ENCODE measurements at regions not wholly inside any gene's neighbourhood (a gene's known extent, or its start where the extent isn't known, plus 50 kb on each side); places are given as distances from the start of the nearest gene placed in this dataset.

- no peak for TF ChIP-seq EZH2 (IDR thresholded peaks at IDR 0.05; ENCODE audit: borderline replicate concordance, low read depth, low read length, poor library complexity, severe bottlenecking)
- no peak for TF ChIP-seq CTCF (conservative IDR thresholded peaks at IDR 0.05; ENCODE audit: low read depth, low read length)
- Histone ChIP-seq H3K27me3 (replicated peaks; ENCODE audit: insufficient read depth, low read depth, low read length, poor library complexity) (no peaks in the 10 kb centered on the region), H3K4me3 (ENCODE audit: low read depth, low read length, poor library complexity, severe bottlenecking) (no peak overlapping the region), H3K36me3 (ENCODE audit: insufficient read depth, low read length, poor library complexity, severe bottlenecking) (no peaks in the 10 kb centered on the region), H3K4me1 (ENCODE audit: insufficient read depth, low read length, poor library complexity, severe bottlenecking) (no peaks in the 10 kb centered on the region), H3K27ac (ENCODE audit: low read depth, low read length, poor library complexity, severe bottlenecking) (no peak overlapping the region), H3K9me3 (ENCODE audit: low read depth, low read length, poor library complexity, severe bottlenecking) (no peaks in the 10 kb centered on the region)
- CTCF ChIA-PET = interaction anchor here (0.7 kb wide), 1 partner anchor 45 kb away, joined by 4 read pairs; no protein-coding TSS in a partner anchor
- no peak for DNase-seq (ENCODE audit: low spot score)
- intact Hi-C loops (cut with micrococcal nuclease; ENCODE audit: unreplicated experiment) = no loop called here
- BruUV-seq (replicated peaks) = no TSS peak
- POLR2A ChIA-PET (ENCODE audit: low non-redundant PET) = no interaction called here
These were observed 120.8 kb upstream of the SFRP2 start for GRCh38 chr4:153909672-153910071.

- Histone ChIP-seq H3K4me3 (ENCODE audit: low read depth, low read length, poor library complexity, severe bottlenecking) (no peak overlapping the region), H3K27me3 (replicated peaks; ENCODE audit: insufficient read depth, low read depth, low read length, poor library complexity) (no peaks in the 10 kb centered on the region), H3K36me3 (ENCODE audit: insufficient read depth, low read length, poor library complexity, severe bottlenecking) (no peaks in the 10 kb centered on the region), H3K4me1 (ENCODE audit: insufficient read depth, low read length, poor library complexity, severe bottlenecking) (no peaks in the 10 kb centered on the region), H3K27ac (ENCODE audit: low read depth, low read length, poor library complexity, severe bottlenecking) (no peak overlapping the region), H3K9me3 (ENCODE audit: low read depth, low read length, poor library complexity, severe bottlenecking) (no peaks in the 10 kb centered on the region)
- ChIA-PET CTCF (no interaction called here), POLR2A (ENCODE audit: low non-redundant PET) (no interaction called here)
- TF ChIP-seq CTCF (conservative IDR thresholded peaks at IDR 0.05; ENCODE audit: low read depth, low read length) (no peak), EZH2 (IDR thresholded peaks at IDR 0.05; ENCODE audit: borderline replicate concordance, low read depth, low read length, poor library complexity, severe bottlenecking) (no peak)
- no TSS peak for BruUV-seq (replicated peaks)
- no peak for DNase-seq (ENCODE audit: low spot score)
- intact Hi-C loops (cut with micrococcal nuclease; ENCODE audit: unreplicated experiment) = no loop called here
These were observed 117.3 kb upstream of the SFRP2 start for GRCh38 chr4:153906231-153906630.

GRCh38 chr4:153905231-153905630 is 116.3 kb upstream of the SFRP2 start:
- ChIA-PET CTCF (no interaction called here), POLR2A (ENCODE audit: low non-redundant PET) (no interaction called here)
- Histone ChIP-seq H3K4me3 (ENCODE audit: low read depth, low read length, poor library complexity, severe bottlenecking) (no peak overlapping the region), H3K4me1 (ENCODE audit: insufficient read depth, low read length, poor library complexity, severe bottlenecking) (no peaks in the 10 kb centered on the region), H3K27ac (ENCODE audit: low read depth, low read length, poor library complexity, severe bottlenecking) (no peak overlapping the region), H3K36me3 (ENCODE audit: insufficient read depth, low read length, poor library complexity, severe bottlenecking) (no peaks in the 10 kb centered on the region), H3K9me3 (ENCODE audit: low read depth, low read length, poor library complexity, severe bottlenecking) (no peaks in the 10 kb centered on the region), H3K27me3 (replicated peaks; ENCODE audit: insufficient read depth, low read depth, low read length, poor library complexity) (no peaks in the 10 kb centered on the region)
- no peak for TF ChIP-seq EZH2 (IDR thresholded peaks at IDR 0.05; ENCODE audit: borderline replicate concordance, low read depth, low read length, poor library complexity, severe bottlenecking)
- no peak for TF ChIP-seq CTCF (conservative IDR thresholded peaks at IDR 0.05; ENCODE audit: low read depth, low read length)
- intact Hi-C loops (cut with micrococcal nuclease; ENCODE audit: unreplicated experiment) = no loop called here
- no peak for DNase-seq (ENCODE audit: low spot score)
- BruUV-seq (replicated peaks) = no TSS peak
